Smooth muscle cell (in vitro differentiated cells): ENCODE measurements at regions not wholly inside any gene's neighbourhood (a gene's known extent, or its start where the extent isn't known, plus 50 kb on each side); places are given as distances from the start of the nearest gene placed in this dataset.

Experiments
- DNase-seq: peaks from one replicate; lab custom pipeline; 2025; ENCODE audit not compliant: unreplicated experiment; lab: John Stamatoyannopoulos, UW
- H2AFZ ChIP-seq: fragments of 200-600 bp; sonication (generic); 2 replicates; pipeline ENCODE4 v1.6.0; 2016; ENCODE audit warnings: antibody characterized with exemption, low read depth, mild to moderate bottlenecking
- H3F3A ChIP-seq: fragments of 200-600 bp; sonication (generic); 2 replicates; pipeline ENCODE4 v1.6.0; 2017; ENCODE audit warnings: antibody characterized with exemption, low read depth
- H3K27ac ChIP-seq: fragments of 200-600 bp; sonication (generic); 2 replicates; pipeline ENCODE4 v1.5.1; 2016; ENCODE audit warnings: low read depth, mild to moderate bottlenecking
- H3K27me3 ChIP-seq: fragments of 200-600 bp; sonication (generic); 2 replicates; pipeline ENCODE4 v1.6.1; 2016; ENCODE audit warnings: low read depth, mild to moderate bottlenecking
- H3K36me3 ChIP-seq: fragments of 200-600 bp; sonication (generic); 2 replicates; pipeline ENCODE4 v1.5.1; 2016; ENCODE audit warnings: low read depth
- H3K4me1 ChIP-seq: fragments of 200-600 bp; sonication (generic); 2 replicates; pipeline ENCODE4 v1.5.1; 2016; ENCODE audit warnings: low read depth
- H3K4me2 ChIP-seq: fragments of 200-600 bp; sonication (generic); 2 replicates; pipeline ENCODE4 v1.6.0; 2016; ENCODE audit warnings: mild to moderate bottlenecking
- H3K4me3 ChIP-seq: fragments of 200-600 bp; sonication (generic); 2 replicates; pipeline ENCODE4 v1.5.1; 2016; ENCODE audit warnings: mild to moderate bottlenecking
- H3K79me2 ChIP-seq: fragments of 200-600 bp; sonication (generic); 2 replicates; pipeline ENCODE4 v1.6.0; 2016; ENCODE audit warnings: low read depth, mild to moderate bottlenecking
- H3K9ac ChIP-seq: fragments of 200-600 bp; sonication (generic); 2 replicates; pipeline ENCODE4 v1.6.0; 2016; ENCODE audit warnings: low read depth
- H3K9me3 ChIP-seq: fragments of 200-600 bp; sonication (generic); replicated peaks from 2 replicates; pipeline ENCODE4 v1.5.1; 2016; ENCODE audit warnings: low read depth
- H4K20me1 ChIP-seq: fragments of 200-600 bp; sonication (generic); 2 replicates; pipeline ENCODE4 v1.6.0; 2016; ENCODE audit warnings: low read depth
- WGBS: methylation state at CpG from one replicate; pipeline ENCODE4 v1.1.7; 2016; ENCODE audit warnings: low lambda C conversion rate; 5-methylcytosine and 5-hydroxymethylcytosine counted together
- microRNA counts: library from miRNA; unstranded; fragments of <30 nt; microRNA quantifications from one replicate; lab custom pipeline; 2016
- microRNA-seq: library from miRNA; unstranded; fragments of <30 nt; microRNA quantifications from one replicate; pipeline ENCODE4, GENCODE V29; 2016; ENCODE audit warnings: borderline number of aligned reads
- small RNA-seq: library from RNA; depleted of rRNA; stranded (forward); fragments of <200 nt; gene quantifications from one replicate; pipeline ENCODE3, GENCODE V24; 2014
- TF ChIP-seq, protein P1 (sequence below): fragments of 200-600 bp; sonication (generic); IDR thresholded peaks from 2 replicates; pipeline ENCODE4 v1.5.1; 2017; ENCODE audit warnings: borderline replicate concordance, mild to moderate bottlenecking, antibody characterized with exemption; ENCODE audit not compliant: insufficient read depth, poor library complexity, severe bottlenecking

DNA sequence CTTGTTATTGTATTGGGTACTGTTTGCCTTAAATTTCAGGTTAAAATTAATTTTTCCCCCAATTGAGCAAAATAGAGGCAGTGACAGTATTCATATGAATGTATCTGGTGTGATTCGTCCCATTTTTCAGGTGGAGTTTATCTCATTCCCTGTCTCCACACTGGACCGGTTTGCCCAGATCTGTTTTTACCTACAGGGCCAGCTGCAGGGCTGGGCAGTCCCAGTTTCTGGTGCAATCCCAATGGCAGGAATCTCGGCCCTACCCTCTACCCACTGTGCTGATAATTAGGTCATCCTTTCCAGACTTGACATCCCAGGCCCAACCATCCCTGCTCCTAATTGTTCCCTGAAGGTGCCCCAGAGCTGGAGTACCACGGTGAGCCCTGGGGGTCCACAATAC, 49.8 kb upstream of the NFE2L3 start:
- Histone ChIP-seq H3K4me1 (peaks cover 11% of the 10 kb centered on the region), H2AFZ (no peak overlapping the region), H3K27ac (no peak overlapping the region), H3K27me3 (no peaks in the 10 kb centered on the region), H3K79me2 (no peaks in the 10 kb centered on the region), H3F3A (no peaks in the 10 kb centered on the region), H3K36me3 (no peaks in the 10 kb centered on the region), H4K20me1 (no peaks in the 10 kb centered on the region), H3K4me3 (no peak overlapping the region), H3K9me3 (no peaks in the 10 kb centered on the region), H3K4me2 (no peak overlapping the region), H3K9ac (no peak overlapping the region)
- DNase-seq = no peak
- TF ChIP-seq, protein P1, sequence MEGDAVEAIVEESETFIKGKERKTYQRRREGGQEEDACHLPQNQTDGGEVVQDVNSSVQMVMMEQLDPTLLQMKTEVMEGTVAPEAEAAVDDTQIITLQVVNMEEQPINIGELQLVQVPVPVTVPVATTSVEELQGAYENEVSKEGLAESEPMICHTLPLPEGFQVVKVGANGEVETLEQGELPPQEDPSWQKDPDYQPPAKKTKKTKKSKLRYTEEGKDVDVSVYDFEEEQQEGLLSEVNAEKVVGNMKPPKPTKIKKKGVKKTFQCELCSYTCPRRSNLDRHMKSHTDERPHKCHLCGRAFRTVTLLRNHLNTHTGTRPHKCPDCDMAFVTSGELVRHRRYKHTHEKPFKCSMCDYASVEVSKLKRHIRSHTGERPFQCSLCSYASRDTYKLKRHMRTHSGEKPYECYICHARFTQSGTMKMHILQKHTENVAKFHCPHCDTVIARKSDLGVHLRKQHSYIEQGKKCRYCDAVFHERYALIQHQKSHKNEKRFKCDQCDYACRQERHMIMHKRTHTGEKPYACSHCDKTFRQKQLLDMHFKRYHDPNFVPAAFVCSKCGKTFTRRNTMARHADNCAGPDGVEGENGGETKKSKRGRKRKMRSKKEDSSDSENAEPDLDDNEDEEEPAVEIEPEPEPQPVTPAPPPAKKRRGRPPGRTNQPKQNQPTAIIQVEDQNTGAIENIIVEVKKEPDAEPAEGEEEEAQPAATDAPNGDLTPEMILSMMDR = no peak
- 74% methylated on average over 4 of the region's 4 CpGs for whole genome bisulfite sequencing

MicroRNAs encoded in the stretch of these regions (microRNA counts, 767-probe panel; counts per million panel counts)
- microRNA hsa-miR-148a-3p (lab: Ali Mortazavi, UCI) = 10,660 counts per million, percentile 86 among the panel's probes with 10 or more counts

Small RNA genes lying in the stretch of these regions (microRNA-seq; reads per million reads assigned to microRNA genes)
- 2,410 reads per million, percentile 85 among the genes with 10 or more reads in this experiment for gene MIR148A

Small RNA genes lying in the stretch of these regions (small RNA-seq; reads per million reads assigned to genes)
- gene MIR148A = 6,521 reads per million, percentile 100 among the genes with 10 or more reads in this experiment
